ENCODE measurements at regions not wholly inside any gene's neighbourhood (a gene's known extent, or its start where the extent isn't known, plus 50 kb on each side); places are given as distances from the start of the nearest gene placed in this dataset.

DNA sequence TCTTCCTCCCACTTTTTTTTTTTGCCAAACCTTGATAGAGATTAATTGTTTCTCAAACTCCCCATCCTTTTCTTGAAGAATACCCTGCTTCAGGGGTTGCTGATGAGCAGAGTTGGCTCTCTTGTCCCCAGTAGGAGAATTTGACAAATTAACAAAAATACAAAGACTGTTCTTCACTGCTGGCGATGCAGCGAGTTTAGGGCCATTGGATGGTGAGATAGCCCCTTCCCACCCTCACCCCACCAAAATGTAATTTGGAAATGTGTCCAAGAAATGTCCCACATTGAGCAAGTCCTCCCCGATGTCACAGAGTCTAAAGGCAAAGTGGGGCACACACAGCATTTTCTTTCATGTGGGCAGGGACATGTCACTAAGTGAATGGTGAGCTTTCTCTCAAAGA, 136.0 kb upstream of the RARB start:
- no peak for DNase-seq (ENCODE audit: low spot score)

DNA sequence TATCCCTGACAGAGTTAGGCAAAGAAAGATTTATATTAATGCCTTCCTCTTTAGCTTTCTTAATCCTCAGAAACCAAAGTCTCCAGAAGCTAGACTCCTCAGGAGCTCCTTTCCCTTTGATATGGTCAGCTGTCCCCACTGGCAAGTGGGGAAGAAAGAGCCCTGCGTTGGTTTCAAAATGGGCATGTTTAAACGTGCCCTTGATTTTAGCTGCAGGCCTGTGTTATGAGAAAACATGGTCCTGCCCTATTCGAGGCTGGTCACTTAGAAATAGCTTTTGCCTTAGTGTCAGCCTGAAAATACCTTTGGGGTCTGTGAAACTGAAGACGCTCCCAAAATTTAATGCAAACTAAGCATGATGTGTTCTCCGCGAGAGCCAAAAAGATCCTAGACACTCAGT, 135.5 kb upstream of the RARB start:
- DNase-seq (ENCODE audit: low spot score): no peak

DNA sequence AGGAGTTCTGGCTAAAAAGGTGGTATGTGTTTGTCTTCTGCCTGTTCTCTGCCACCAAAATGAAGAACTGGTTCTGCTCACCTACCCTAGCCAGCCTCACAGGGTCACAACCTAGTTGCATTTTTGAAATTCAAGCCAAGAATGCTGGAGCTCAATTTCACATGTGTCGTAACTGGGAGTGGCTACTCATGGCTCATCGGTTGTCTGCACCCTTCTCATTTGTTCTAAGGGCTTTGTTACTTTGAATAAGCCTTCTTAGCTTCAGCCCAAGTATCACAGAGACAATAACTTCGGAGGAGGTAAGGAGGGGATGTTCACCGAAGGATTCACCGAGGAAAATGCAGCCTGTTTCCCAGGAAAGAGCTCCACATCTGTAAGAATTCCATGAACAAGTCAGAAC, 134.3 kb upstream of the RARB start:
- DNase-seq (ENCODE audit: low spot score): no peak

DNA sequence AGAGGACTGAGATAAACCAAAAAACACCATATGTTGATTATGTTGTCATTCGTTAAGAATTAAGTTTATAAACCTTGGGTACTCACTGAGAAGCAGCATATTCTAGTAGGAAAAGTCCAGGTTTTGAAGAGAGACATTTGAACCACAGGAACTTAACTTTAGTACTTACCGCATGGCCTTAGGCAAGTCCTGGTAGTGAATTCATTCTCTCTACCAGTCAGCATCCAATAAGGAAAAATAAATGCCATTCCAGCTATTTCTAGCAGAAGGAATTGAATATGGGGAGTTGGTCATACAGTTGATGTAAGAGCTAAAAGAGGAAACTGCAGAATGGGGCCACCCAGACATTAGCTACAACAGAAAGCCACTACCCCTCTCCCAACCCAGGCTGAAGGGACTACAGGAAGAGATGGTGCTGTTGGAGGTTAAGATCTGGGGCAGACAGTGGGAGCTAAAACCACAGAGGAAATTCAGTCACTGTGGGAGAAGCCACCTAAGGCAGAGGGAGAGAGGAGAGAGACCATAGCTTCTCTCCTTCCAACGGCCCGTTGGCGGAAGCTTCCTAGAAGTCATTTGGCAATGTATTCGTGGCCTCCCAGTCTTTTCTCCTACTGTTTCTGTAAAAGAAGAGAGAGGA, 133.8 kb upstream of the RARB start:
- DNase-seq (ENCODE audit: low spot score): no peak

DNA sequence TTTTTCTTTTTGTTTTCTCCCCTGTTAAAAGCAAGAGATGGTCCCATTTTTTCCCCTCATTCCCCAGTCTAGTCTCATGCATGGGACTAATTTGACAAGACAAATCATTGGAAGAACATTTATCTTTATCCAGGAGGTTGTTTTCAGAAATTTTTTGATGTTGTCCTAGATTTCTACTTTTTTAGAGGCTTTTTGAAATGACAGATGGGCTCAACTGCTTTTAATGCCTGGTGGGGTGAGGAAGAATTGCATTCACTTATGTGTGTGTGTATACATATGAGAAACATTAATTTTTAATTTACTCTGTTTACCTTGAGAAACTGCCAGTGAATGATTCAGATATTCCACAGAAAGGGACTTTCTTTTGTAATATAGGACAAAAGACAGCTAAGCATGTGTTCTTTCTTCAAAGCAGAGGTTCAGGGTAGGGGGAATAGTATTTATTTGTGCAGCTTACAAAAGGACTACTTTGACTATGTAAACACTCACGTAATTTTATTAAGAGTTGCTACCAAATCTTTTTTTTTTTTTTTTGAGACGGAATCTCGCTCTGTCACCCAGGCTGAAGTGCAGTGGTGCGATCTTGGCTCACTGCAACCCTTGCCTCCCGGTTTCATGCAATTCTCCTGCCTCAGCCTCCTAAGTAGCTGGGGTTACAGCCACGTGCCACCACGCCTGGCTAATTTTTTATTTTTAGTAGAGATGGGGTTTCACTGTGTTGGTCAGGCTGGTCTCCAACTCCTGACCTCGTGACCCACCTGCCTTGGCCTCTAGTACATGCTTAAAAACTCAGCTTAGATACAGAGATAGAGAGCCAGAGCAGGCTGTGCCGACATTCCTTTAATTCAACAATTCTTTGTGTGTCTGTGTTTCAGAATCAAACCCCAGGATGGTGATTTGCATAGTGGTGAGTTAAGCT, 130.1 kb upstream of the RARB start:
- no peak for DNase-seq (ENCODE audit: low spot score)

DNA sequence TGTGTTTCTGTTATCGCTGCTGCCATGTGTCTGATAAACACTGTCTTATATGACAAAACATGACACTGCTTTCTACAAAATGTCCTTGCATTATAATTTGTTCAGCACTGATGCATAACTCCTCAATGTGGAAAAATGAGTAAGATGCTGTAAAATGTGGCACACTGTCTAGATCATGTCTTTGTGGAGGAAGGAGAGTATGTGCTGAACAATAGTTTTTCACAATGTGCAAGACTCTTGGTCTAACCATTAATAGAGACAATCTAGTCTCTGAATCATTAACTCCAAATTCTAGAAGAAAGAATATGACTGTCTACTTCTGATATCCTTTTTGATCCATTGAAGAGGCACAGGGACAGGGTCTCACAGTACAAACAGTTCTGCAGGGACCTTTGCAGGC, 127.9 kb upstream of the RARB start:
- no peak for DNase-seq (ENCODE audit: low spot score)

DNA sequence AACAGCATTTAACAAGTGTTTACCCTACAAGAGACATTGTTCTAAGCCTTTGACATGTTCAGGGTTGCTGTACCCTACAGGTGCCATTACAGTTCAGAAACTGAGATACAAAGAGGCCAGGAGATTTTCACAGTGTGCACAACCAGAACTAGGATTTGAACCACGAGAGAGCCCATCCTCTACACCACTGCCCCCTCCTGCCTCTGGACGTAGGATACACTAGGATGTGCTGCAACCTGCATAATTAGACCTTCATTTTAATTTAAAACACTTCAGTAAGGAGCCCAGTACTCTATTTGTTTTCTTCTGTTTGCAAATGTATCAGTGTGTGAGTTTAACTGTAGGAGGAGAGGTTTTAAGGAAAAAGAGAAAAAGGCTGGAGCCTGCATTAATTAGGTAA, 123.1 kb upstream of the RARB start:
- no peak for DNase-seq (ENCODE audit: low spot score)

DNA sequence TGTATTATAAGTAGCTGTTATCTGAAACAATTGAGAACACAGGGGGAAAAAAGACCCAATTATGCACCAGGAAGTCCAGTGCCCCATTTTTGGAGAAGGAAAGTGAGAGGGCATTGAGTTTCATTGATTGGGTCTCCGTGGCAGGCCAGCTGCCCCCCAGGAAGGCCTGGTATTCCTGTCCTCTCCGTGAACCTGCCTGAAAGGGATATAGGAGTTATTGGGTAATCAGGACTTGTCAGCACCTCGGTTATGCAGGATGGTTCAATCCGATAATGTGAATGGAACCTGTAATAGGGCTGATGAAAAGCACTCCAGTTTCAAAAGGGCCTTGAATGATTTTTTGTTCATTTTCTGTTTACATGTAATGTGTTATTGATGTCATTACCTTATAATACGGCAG, 122.0 kb upstream of the RARB start:
- no peak for DNase-seq (ENCODE audit: low spot score)

DNA sequence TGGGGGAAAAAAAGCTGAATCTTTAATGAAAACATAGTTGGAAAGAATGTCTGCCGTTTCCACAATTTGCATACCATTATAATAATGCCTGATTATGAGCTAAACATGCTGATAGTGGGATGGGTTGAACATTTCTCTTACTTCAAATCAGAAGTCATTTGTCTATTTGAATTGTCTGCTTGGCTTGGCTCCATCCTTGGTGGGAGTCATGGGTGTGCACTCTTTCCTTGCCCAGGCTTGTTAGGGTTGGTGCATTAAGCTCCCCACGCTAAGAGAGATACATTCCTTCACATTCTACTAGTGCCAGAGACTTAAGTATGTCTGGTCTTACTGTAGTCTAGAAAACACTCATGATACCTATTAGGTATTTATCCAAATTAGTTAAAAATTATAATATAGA, 121.4 kb upstream of the RARB start:
- no peak for DNase-seq (ENCODE audit: low spot score)

DNA sequence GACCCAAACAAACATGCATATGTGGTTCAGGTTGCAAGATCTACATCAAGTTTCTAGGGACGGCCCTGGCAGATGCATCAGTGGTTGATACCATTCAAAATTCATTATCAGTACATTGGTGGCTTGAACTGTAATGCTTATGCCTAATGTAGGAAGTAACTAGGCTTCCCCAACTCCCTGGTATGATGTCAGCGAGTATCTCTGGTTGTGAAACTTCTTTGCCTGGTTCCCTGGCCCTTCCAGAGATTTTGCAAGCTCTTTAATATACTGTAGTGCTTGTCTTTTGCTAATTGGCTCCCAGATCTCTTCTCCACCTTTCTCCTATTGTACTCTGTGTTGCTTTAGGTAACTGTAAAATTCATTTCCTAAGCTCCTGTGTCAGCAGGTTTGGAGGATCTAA, 114.8 kb upstream of the RARB start:
- no peak for DNase-seq (ENCODE audit: low spot score)

DNA sequence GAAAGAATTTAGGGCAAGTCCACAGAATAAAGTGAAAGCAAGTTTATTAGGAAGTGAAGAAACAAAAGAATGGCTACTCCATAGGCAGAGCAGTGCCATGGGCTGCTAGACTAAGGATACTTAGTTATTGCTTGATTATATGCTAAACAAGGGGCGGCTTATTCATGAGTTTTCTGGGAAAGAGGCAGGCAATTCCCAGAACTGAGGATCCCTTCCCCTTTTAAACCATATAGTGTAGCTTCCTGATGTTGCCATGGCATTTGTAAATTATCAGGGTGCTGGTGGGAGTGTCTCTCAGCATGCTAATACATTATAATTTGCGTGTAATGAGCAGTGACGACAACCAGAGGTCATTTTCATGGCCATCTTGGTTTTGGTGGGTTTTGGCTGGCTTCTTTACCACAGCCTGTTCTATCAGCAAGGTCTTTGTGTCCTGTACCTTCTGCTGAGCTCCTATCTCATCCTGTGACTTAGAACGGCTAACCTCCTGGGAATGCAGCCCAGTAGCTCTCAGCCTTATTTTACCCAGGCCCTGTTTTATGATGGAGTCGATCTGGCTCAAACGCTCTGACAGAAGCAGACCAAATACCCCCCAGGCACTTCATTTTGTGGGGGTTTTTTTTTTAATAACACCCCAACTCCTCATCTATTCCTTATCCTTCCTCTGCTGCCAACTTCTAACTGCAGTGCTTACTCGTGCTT, 103.0 kb upstream of the RARB start:
- no peak for DNase-seq (ENCODE audit: low spot score)

DNA sequence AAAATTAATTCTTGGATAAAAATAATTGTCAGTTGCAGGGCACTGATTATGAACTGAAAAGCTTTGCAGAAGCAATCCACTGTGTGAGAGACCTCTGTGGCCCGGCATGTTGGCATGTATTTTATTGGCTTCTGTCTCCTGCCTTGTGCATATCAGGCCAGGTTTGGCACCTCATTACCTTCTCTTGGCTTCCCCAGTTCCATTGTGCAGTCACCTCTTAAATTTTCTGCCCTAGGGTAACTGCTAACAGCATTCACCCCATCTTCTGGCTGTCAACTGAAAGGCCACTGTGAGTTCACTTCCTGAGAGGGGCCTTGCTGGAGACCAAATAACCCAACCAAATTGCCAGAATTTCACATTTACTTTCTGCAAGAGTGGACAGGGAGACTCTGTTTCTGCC, 92.7 kb upstream of the RARB start:
- DNase-seq (ENCODE audit: low spot score): no peak

DNA sequence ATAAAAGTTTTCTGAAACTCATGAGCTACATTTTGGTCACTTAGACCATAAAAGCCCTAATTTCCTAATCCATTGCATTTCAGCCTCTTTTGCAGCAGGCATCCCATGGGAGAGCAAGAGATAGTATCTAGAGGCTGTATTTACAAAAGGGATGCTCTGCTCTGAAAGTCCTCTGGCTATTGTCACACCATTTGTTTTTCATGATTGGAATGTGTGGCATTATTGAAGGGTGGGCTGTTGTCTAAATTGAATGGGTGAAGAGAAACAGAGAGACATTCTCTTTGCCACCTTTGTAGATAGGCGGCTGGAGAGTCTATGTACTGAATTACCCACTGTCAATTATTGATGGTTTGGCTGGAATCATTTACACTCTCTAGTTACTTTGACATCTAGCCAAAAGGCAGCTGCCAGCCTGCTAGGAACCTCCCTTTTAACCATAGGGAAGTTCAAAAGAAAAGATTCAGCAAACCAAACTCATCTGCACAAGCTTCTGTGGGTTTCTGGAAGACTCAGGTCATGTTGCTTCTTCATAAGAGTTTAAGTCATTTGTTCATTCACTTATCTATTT, 89.8 kb upstream of the RARB start:
- no peak for DNase-seq (ENCODE audit: low spot score)

DNA sequence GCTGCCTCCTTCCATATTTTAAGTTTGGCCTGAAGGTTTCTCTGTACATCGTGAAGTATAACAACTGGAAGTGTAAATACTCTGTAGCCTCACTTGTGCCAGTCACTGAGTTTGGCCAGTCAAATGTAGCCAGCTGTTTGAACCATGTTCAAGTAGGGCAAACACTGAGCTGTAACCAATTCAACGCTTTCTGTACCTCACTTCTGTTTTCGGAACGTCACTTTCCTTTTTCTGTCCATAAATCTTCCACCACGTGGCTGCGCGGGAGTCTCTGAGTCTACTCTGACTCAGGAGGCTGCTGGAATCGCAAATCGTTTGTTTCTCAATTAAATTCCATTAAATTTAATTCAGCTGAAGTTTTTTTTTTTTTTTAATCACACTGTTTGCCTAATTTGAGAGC, 88.8 kb upstream of the RARB start:
- DNase-seq (ENCODE audit: low spot score): no peak

DNA sequence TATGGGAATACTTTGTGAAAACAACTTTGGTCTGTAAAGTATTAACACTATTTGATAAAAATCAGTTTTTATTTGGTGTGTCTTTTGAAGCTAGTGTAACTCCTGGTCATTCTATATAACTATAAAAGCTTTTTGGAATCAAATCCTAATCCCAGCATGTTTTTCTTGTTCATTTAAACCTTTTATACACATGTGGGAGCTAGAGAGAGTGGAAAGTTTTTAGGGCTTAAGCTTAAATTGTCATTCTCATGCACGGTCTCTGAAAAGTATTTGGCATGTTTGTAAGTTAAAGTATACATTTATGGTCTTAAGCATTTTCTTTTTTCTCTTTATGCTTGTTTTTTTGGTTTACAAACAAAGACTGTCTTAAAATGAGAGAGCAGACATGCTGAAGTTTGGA, 83.4 kb upstream of the RARB start:
- DNase-seq (ENCODE audit: low spot score): no peak

DNA sequence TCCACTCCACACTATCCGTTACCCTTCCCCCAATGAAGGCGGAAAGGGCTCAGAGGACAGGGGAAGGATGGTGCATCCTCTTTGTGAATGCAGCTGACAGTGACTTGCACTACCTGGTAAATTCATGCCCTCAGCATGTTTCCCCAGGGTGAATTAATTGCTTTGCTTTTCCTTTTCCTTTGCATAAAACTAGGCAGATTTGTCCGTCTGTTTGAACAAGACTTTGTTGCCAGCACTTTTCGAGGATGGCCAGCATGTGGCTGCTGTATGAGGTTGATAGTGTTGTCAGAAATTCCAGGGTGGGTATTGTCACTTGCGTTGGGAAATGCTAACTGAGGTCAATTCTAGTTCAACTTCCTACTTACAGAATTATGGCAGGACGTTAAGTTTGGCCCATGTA, 79.0 kb upstream of the RARB start:
- DNase-seq (ENCODE audit: low spot score): no peak

DNA sequence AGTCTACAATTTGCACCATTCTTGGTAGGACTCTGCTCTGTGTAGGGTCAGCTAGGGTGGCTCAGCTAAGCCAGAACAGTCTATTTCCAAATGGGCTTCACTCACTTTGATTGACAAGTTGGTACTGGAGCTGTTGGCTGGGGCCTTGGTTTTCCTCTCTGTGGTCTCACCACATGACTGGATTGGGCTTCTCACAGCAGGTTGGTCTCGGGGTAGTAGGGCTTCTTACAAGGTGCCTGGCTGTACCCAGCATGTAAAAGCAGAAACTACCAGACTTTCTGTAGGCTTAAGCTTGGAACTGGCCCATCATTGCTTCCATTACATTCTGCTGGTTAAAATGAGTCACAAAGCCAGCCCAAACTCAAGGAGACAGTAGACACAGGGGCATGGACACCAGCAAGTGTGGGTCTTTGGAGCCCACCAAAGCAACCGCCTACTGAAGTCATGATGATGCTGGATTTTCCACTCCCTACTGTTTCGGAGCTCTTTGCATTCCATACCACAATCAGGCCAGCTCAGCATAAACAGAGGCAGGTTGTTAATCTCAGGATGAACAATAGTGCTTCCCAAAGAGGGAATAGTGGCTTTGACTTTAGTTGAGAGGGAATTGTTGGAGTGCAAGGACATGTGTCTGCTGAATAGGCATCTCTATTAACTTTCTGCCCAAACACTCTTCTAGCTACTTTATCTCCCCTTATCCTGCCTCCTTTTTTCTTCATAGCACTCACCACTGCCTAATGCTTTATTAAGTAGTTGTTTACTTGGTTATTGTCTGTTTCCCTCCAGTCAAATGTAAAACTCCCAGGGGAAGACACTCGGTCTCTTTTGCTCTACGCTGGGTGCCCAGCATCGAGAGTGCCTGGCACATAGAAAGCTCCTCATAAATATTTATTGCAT, 78.0 kb upstream of the RARB start:
- DNase-seq (ENCODE audit: low spot score): no peak

DNA sequence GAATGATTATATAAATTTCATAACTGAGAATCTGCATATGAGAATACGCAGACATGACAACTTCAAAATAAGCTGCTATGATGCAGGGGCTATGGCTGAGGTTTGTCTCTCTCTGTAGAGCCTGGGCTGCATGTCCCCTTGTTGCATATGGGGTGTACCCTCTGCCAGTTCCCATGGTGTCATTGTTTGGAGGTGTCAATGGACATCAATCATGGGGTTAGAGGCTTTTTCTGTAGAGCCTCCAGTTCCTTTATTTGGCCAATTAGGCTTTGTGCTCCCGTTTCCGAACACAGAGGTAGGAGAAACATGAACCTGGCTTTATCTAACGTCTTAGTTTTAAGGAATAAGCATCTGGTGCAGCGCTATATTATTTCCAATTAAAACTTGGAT, 77.3 kb upstream of the RARB start:
- DNase-seq (ENCODE audit: low spot score): no peak

DNA sequence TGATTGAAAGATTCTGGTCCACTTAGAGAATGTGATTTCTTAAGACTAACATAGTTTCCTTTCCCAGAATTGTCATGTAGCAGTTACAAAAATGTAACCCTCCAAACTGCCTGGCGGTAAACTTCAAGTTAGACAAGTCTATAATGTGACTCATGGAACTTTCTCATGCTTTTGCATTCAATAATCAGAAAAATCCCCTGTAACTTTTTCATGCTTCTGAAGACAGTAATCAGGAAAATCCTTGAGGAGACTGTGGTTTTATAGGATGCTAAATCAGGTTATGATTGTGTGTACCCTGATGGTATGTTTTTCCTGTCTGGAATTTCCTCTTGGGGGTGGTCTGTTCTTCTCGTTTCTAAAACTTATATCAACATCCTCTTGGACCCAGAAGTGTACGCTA, 74.0 kb upstream of the RARB start:
- DNase-seq (ENCODE audit: low spot score): no peak

DNA sequence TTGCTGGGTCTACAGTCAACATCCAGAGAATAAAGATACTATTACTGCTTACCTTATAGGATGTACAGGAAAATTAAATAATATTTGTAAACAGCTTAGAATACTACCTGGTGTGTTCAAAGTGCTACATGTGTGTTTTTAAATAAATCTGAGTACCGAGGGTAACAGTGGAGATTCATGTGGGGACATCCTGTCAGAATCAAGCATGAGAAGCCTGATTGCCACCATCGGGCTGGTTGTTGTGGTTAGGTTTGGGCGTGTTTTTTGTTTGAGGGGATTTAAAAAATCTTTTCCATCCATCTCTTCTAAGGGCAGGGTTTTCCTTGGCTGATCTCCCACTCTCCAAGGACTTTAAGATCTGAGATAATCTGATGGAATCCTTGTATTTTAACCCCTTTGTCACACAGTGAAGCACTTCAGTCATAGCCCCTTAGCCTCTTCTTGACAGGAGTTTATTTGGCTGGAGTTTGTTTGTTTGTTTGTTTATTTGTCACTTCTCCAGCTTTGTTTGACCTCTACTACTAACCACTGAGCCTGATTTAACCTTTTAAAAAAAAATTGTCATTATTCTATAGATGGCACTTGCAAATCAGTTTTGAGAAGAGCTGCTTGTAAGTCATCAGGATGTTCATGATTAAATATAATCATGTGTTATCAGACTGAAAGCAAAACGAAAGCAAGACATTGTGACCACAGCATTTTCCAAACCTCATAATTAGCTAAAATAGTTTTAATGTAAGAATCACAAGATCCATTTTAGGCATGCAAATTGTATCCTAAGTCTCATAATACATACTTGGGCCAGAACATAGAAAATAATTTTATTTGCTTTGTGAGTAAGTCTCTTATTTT, 72.8 kb upstream of the RARB start:
- DNase-seq (ENCODE audit: low spot score): no peak

DNA sequence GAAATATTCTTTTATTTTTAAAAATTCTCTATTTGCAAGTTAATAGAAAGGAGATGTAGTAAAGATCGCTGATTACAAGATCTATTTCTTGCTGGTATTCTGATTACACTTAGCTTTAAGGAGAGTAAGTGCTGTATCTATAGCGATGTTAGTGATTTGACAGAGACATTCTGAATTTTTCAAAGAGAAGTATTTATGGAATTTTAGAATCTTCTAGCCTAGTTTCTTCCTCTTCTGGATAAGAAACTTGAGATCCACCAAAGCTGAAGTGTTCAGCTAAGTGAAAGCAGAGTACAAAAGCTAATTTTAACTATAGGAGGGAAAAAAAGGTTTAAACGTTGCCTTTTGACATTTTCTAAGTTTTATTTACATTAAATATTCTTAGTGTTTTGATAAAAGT, 72.1 kb upstream of the RARB start:
- DNase-seq (ENCODE audit: low spot score): no peak

Data from hematopoietic multipotent progenitor cell treated with erythropoietin and hydrocortisone succinate and interleukin-3 and kit ligand, for 17 days (in vitro differentiated cells).